ENCODE measurements at regions not wholly inside any gene's neighbourhood (a gene's known extent, or its start where the extent isn't known, plus 50 kb on each side); places are given as distances from the start of the nearest gene placed in this dataset.

GRCh38 chr1:209344156-209344555 lies 239.4 kb upstream of the CAMK1G start:
- no peak for DNase-seq (ENCODE audit: insufficient read length)

GRCh38 chr1:209349363-209350308 lies 233.9 kb upstream of the CAMK1G start:
- TF ChIP-seq TAF1 (IDR thresholded peaks at IDR 0.05; ENCODE audit: borderline replicate concordance, low read depth, low read length) (no peak), POLR2AphosphoS5 (IDR thresholded peaks at IDR 0.05; ENCODE audit: low read depth, low read length) (no peak), POLR2A (IDR thresholded peaks at IDR 0.05; ENCODE audit: low read depth, low read length) (no peak)
- FAIRE-seq (no peak), DNase-seq (ENCODE audit: insufficient read length) (no peak)

More at GRCh38 chr1:209344156-209344555, 239.4 kb upstream of the CAMK1G start:
- no peak for TF ChIP-seq TAF1 (IDR thresholded peaks at IDR 0.05; ENCODE audit: borderline replicate concordance, low read depth, low read length)
- no peak for TF ChIP-seq POLR2A (IDR thresholded peaks at IDR 0.05; ENCODE audit: low read depth, low read length)
- TF ChIP-seq POLR2AphosphoS5 (IDR thresholded peaks at IDR 0.05; ENCODE audit: low read depth, low read length): no peak
- no peak for FAIRE-seq

- no peak for FAIRE-seq
- DNase-seq (ENCODE audit: insufficient read length): no peak
- TF ChIP-seq POLR2AphosphoS5 (IDR thresholded peaks at IDR 0.05; ENCODE audit: low read depth, low read length) (no peak), POLR2A (IDR thresholded peaks at IDR 0.05; ENCODE audit: low read depth, low read length) (no peak), TAF1 (IDR thresholded peaks at IDR 0.05; ENCODE audit: borderline replicate concordance, low read depth, low read length) (no peak)
These were observed 230.5 kb upstream of the CAMK1G start for GRCh38 chr1:209353053-209353452.

- DNase-seq (ENCODE audit: insufficient read length) (peak; percentile 32), FAIRE-seq (peak; percentile 91)
- TF ChIP-seq POLR2AphosphoS5 (IDR thresholded peaks at IDR 0.05; ENCODE audit: low read depth, low read length) (no peak), POLR2A (IDR thresholded peaks at IDR 0.05; ENCODE audit: low read depth, low read length) (no peak), TAF1 (IDR thresholded peaks at IDR 0.05; ENCODE audit: borderline replicate concordance, low read depth, low read length) (no peak)
These were observed 229.2 kb upstream of the CAMK1G start for GRCh38 chr1:209354111-209354839.

- TF ChIP-seq TAF1 (IDR thresholded peaks at IDR 0.05; ENCODE audit: borderline replicate concordance, low read depth, low read length) (no peak), POLR2A (IDR thresholded peaks at IDR 0.05; ENCODE audit: low read depth, low read length) (no peak), POLR2AphosphoS5 (IDR thresholded peaks at IDR 0.05; ENCODE audit: low read depth, low read length) (no peak)
- DNase-seq (ENCODE audit: insufficient read length) (no peak), FAIRE-seq (no peak)
These were observed 228.7 kb upstream of the CAMK1G start for GRCh38 chr1:209354840-209355165.

GRCh38 chr1:209355415-209355814 lies 228.1 kb upstream of the CAMK1G start:
- DNase-seq (ENCODE audit: insufficient read length) (no peak), FAIRE-seq (no peak)
- TF ChIP-seq POLR2A (IDR thresholded peaks at IDR 0.05; ENCODE audit: low read depth, low read length): no peak
- no peak for TF ChIP-seq TAF1 (IDR thresholded peaks at IDR 0.05; ENCODE audit: borderline replicate concordance, low read depth, low read length)
- TF ChIP-seq POLR2AphosphoS5 (IDR thresholded peaks at IDR 0.05; ENCODE audit: low read depth, low read length): no peak

- no peak for TF ChIP-seq POLR2AphosphoS5 (IDR thresholded peaks at IDR 0.05; ENCODE audit: low read depth, low read length)
- no peak for TF ChIP-seq TAF1 (IDR thresholded peaks at IDR 0.05; ENCODE audit: borderline replicate concordance, low read depth, low read length)
- TF ChIP-seq POLR2A (IDR thresholded peaks at IDR 0.05; ENCODE audit: low read depth, low read length): no peak
- no peak for FAIRE-seq
- DNase-seq (ENCODE audit: insufficient read length): no peak
These were observed 226.5 kb upstream of the CAMK1G start for GRCh38 chr1:209356976-209357377.

GRCh38 chr1:209363112-209363511 lies 220.4 kb upstream of the CAMK1G start:
- FAIRE-seq (no peak), DNase-seq (ENCODE audit: insufficient read length) (no peak)
- TF ChIP-seq POLR2A (IDR thresholded peaks at IDR 0.05; ENCODE audit: low read depth, low read length): no peak
- no peak for TF ChIP-seq TAF1 (IDR thresholded peaks at IDR 0.05; ENCODE audit: borderline replicate concordance, low read depth, low read length)
- no peak for TF ChIP-seq POLR2AphosphoS5 (IDR thresholded peaks at IDR 0.05; ENCODE audit: low read depth, low read length)

GRCh38 chr1:209364716-209365115 lies 218.8 kb upstream of the CAMK1G start:
- DNase-seq (ENCODE audit: insufficient read length) (no peak), FAIRE-seq (no peak)
- TF ChIP-seq POLR2AphosphoS5 (IDR thresholded peaks at IDR 0.05; ENCODE audit: low read depth, low read length): no peak
- no peak for TF ChIP-seq TAF1 (IDR thresholded peaks at IDR 0.05; ENCODE audit: borderline replicate concordance, low read depth, low read length)
- TF ChIP-seq POLR2A (IDR thresholded peaks at IDR 0.05; ENCODE audit: low read depth, low read length): no peak

- no peak for DNase-seq (ENCODE audit: insufficient read length)
- no peak for FAIRE-seq
- TF ChIP-seq TAF1 (IDR thresholded peaks at IDR 0.05; ENCODE audit: borderline replicate concordance, low read depth, low read length): no peak
- no peak for TF ChIP-seq POLR2AphosphoS5 (IDR thresholded peaks at IDR 0.05; ENCODE audit: low read depth, low read length)
These were observed 216.3 kb upstream of the CAMK1G start for GRCh38 chr1:209367061-209367772.

Measured in GM12892 (cell line).